Endothelial cell of umbilical vein (primary cell): ENCODE measurements at regions not wholly inside any gene's neighbourhood (a gene's known extent, or its start where the extent isn't known, plus 50 kb on each side); places are given as distances from the start of the nearest gene placed in this dataset.

Experiments
- BruUV-seq: library from RNA; stranded (reverse); fragments of 400-500 nt; replicated peaks from 2 replicates; lab custom pipeline; 2021; lab: Mats Ljungman, UMichigan
- CTCF ChIA-PET: fragments of 300-600, 350-600 bp; sonication (Branson Sonifier 250); formaldehyde crosslinking; loops from one replicate; lab custom pipeline; 2021; ENCODE audit warnings: antibody characterized with exemption, inconsistent platforms; lab: Charles Lee
- POLR2A ChIA-PET: fragments of 300-600, 350-600 bp; sonication (Branson Sonifier 250); formaldehyde crosslinking; loops from one replicate; lab custom pipeline; 2021; ENCODE audit warnings: antibody characterized with exemption, inconsistent platforms; lab: Charles Lee
- DNase-seq: peaks from one replicate; pipeline ENCODE4 v3.0.0-alpha.2; 2011; ENCODE audit warnings: low read depth, low spot score
- FAIRE-seq: peaks from 2 replicates; lab custom pipeline; 2011; peaks lifted over from hg19 to GRCh38; lab: Jason Lieb, UNC
- H2AFZ ChIP-seq: 2 replicates; pipeline ENCODE4 v1.6.0; 2012; ENCODE audit warnings: low read depth, low read length, control low read depth, inconsistent platforms
- H3K27ac ChIP-seq: 2 replicates; pipeline ENCODE4 v1.5.1; 2011; ENCODE audit warnings: low read depth, mild to moderate bottlenecking, control low read depth, low read length, moderate library complexity; ENCODE audit not compliant: insufficient read depth
- H3K27me3 ChIP-seq, 2 experiments: 2 replicates each; pipeline versions ENCODE4 v1.6.0 to v1.6.1; 2011; ENCODE audit warnings: low read length in 2 of 2, mixed read lengths in 1 of 2; ENCODE audit not compliant: control insufficient read depth in 2 of 2, insufficient read depth in 2 of 2
- H3K36me3 ChIP-seq, 2 experiments: 2 replicates in 1 of 2; 3 replicates in 1 of 2; pipeline ENCODE4 v1.5.1; 2011; ENCODE audit warnings: low read length in 2 of 2, mild to moderate bottlenecking in 1 of 2, moderate library complexity in 1 of 2; ENCODE audit not compliant: control insufficient read depth in 2 of 2, insufficient read depth in 2 of 2; ENCODE audit errors: extremely low read depth in 1 of 2
- H3K4me1 ChIP-seq: 3 replicates; pipeline ENCODE4 v1.5.1; 2011; ENCODE audit warnings: mild to moderate bottlenecking, low read length; ENCODE audit not compliant: control insufficient read depth, insufficient read depth; ENCODE audit errors: extremely low read depth
- H3K4me2 ChIP-seq: 2 replicates; pipeline ENCODE4 v1.6.1; 2011; ENCODE audit warnings: low read length, control low read depth, mixed read lengths; ENCODE audit not compliant: insufficient read depth
- H3K4me3 ChIP-seq, 3 experiments: fragments of 200-600 bp in 1 of 3; sonication (generic), shearing (Covaris generic) in 1 of 3; replicated peaks in 1 of 3; 2 replicates each; pipeline ENCODE4 v1.5.1; 2011 to 2016; ENCODE audit warnings: control low read depth in 3 of 3, low read length in 3 of 3, mild to moderate bottlenecking in 2 of 3, inconsistent platforms in 1 of 3, low read depth in 1 of 3, moderate library complexity in 1 of 3; ENCODE audit not compliant: insufficient read depth in 1 of 3
- H3K79me2 ChIP-seq: 2 replicates; pipeline ENCODE4 v1.6.0; 2012; ENCODE audit warnings: low read length, inconsistent platforms; ENCODE audit not compliant: control insufficient read depth, insufficient read depth
- H3K9ac ChIP-seq: replicated peaks from 2 replicates; pipeline ENCODE3; 2011; ENCODE audit warnings: low read length, control low read depth; ENCODE audit not compliant: insufficient read depth; ENCODE audit errors: extremely low read depth
- H3K9me1 ChIP-seq: replicated peaks from 3 replicates; pipeline ENCODE4 v1.6.0; 2011; ENCODE audit warnings: mild to moderate bottlenecking, low read length; ENCODE audit not compliant: control insufficient read depth, insufficient read depth; ENCODE audit errors: extremely low read depth
- H3K9me3 ChIP-seq: replicated peaks from 2 replicates; pipeline ENCODE4 v1.5.1; 2012; ENCODE audit warnings: low read length, inconsistent platforms; ENCODE audit not compliant: control insufficient read depth, insufficient read depth
- H4K20me1 ChIP-seq: replicated peaks from 2 replicates; pipeline ENCODE3; 2011; ENCODE audit warnings: mild to moderate bottlenecking, low read length; ENCODE audit not compliant: control insufficient read depth, insufficient read depth; ENCODE audit errors: extremely low read depth
- EZH2 ChIP-seq: IDR thresholded peaks from 2 replicates; pipeline ENCODE4 v1.6.1; 2012; ENCODE audit warnings: borderline replicate concordance, low read depth, mild to moderate bottlenecking, moderate library complexity, low read length, inconsistent platforms; ENCODE audit not compliant: severe bottlenecking
- FOS ChIP-seq: IDR thresholded peaks from 2 replicates; pipeline ENCODE4 v1.6.1; 2011; ENCODE audit warnings: mild to moderate bottlenecking, low read length, moderate library complexity, borderline replicate concordance; ENCODE audit not compliant: insufficient read depth
- GATA2 ChIP-seq: IDR thresholded peaks from 2 replicates; pipeline ENCODE4 v1.7.0; 2011; ENCODE audit warnings: low read depth, mild to moderate bottlenecking, moderate library complexity, mixed read lengths, low read length; ENCODE audit not compliant: insufficient read length, insufficient read depth
- JUN ChIP-seq: IDR thresholded peaks from 2 replicates; pipeline ENCODE4 v1.6.1; 2011; ENCODE audit warnings: borderline replicate concordance, low read depth; ENCODE audit not compliant: insufficient read length, insufficient read depth
- MYC ChIP-seq: IDR thresholded peaks from one replicate; pipeline ENCODE4 v1.6.1; 2011; ENCODE audit warnings: mild to moderate bottlenecking, low read depth, low read length
- POLR2A ChIP-seq: IDR thresholded peaks from 2 replicates; pipeline ENCODE4 v1.6.1; 2012; ENCODE audit warnings: low read depth, mild to moderate bottlenecking, control low read depth, low read length
- POLR2AphosphoS5 ChIP-seq: IDR thresholded peaks from 2 replicates; pipeline ENCODE4 v1.6.1; 2012; ENCODE audit warnings: low read depth, mild to moderate bottlenecking, control low read depth, low read length, moderate library complexity; ENCODE audit not compliant: insufficient read depth
- dilution Hi-C: fragments of 300-500 bp; cut with MboI; formaldehyde crosslinking; loops from one replicate; pipeline ENCODE4 v1.15.0; 2019; ENCODE audit warnings: low sequenced_read_pairs; ENCODE audit not compliant: extremely low pct_ligation_motif_present
- intact Hi-C: fragments of 100-400 bp; cut with micrococcal nuclease; formaldehyde crosslinking; loops from one replicate; pipeline ENCODE4 v1.10.0; 2022
- TF ChIP-seq, protein P1 (sequence below), 2 donors: IDR thresholded peaks; 1 replicate in 1 of 2; 2 replicates in 1 of 2; pipeline ENCODE4 v1.5.1; 2011; ENCODE audit warnings: low read length in 2 of 2, mild to moderate bottlenecking in 2 of 2, moderate library complexity in 2 of 2, control low read depth in 1 of 2, inconsistent platforms in 1 of 2, low read depth in 1 of 2; ENCODE audit not compliant: insufficient read depth in 1 of 2; ENCODE audit errors: extremely low read depth in 1 of 2
- TF ChIP-seq, protein P2 (sequence below): IDR thresholded peaks from 2 replicates; pipeline ENCODE4 v1.6.1; 2011; ENCODE audit not compliant: insufficient read depth, insufficient read length

DNA sequence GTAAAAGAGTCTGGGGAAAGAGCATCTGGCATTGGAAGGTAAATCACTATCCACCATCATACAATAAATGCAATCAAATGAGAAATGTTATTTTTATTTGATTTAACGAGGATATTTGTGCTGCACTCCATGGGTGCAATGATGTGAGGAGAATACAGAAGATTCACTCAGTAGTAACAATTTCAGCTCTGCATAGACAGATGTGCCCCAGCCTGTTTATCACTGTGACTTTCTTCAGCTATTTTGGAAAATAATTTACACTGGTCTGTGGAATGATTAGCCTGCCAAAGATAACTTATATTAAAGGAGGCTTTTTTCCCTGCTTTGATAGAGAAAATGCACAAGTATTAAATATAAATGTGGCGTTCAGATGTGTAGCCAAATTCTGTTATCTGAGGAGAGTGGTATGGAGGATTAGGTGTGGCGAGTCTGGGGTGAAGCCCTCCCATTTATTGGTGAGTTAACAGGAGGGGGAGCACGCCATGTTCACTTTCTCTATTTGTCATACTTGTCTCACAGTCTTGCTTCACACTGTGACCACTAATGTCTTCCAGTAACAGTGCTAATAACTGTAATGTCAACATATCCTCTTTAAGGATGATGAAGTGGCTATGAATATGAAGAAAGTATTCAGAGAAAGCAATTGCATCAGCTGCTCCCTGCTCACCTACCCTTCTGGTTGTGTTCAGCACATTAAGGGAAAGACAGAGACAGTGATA lies 645.6 kb downstream of the MMUT start:
- no peaks in the 10 kb centered on the region for H3K27me3 ChIP-seq
- no TSS peak for BruUV-seq
- H3K9me3 ChIP-seq: no peaks in the 10 kb centered on the region
- no peaks in the 10 kb centered on the region for H3K79me2 ChIP-seq
- intact Hi-C loops (no loop called here), dilution Hi-C loops (no loop called here)
- no peak overlapping the region for H2AFZ ChIP-seq
- no peak overlapping the region for H3K4me3 ChIP-seq
- no peak overlapping the region for H3K9ac ChIP-seq
- no peak for FAIRE-seq
- no peak overlapping the region for H3K27ac ChIP-seq
- no peaks in the 10 kb centered on the region for H3K4me1 ChIP-seq
- no peak for DNase-seq
- ChIA-PET CTCF (no interaction called here), POLR2A (no interaction called here)
- H3K4me2 ChIP-seq: no peak overlapping the region
- TF ChIP-seq MYC (no peak), JUN (no peak), EZH2 (no peak), FOS (no peak), POLR2A (no peak), POLR2AphosphoS5 (no peak), GATA2 (no peak)
- TF ChIP-seq, protein P1, sequence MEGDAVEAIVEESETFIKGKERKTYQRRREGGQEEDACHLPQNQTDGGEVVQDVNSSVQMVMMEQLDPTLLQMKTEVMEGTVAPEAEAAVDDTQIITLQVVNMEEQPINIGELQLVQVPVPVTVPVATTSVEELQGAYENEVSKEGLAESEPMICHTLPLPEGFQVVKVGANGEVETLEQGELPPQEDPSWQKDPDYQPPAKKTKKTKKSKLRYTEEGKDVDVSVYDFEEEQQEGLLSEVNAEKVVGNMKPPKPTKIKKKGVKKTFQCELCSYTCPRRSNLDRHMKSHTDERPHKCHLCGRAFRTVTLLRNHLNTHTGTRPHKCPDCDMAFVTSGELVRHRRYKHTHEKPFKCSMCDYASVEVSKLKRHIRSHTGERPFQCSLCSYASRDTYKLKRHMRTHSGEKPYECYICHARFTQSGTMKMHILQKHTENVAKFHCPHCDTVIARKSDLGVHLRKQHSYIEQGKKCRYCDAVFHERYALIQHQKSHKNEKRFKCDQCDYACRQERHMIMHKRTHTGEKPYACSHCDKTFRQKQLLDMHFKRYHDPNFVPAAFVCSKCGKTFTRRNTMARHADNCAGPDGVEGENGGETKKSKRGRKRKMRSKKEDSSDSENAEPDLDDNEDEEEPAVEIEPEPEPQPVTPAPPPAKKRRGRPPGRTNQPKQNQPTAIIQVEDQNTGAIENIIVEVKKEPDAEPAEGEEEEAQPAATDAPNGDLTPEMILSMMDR (IDR thresholded peaks at IDR 0.05; ENCODE audit: extremely low read depth in 1 of 2, insufficient read depth in 1 of 2, low read depth in 1 of 2, low read length in 2 of 2): no peak
- TF ChIP-seq, protein P2, sequence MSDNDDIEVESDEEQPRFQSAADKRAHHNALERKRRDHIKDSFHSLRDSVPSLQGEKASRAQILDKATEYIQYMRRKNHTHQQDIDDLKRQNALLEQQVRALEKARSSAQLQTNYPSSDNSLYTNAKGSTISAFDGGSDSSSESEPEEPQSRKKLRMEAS: no peak
- H3K9me1 ChIP-seq: no peaks in the 10 kb centered on the region
- no peaks in the 10 kb centered on the region for H3K36me3 ChIP-seq
- no peaks in the 10 kb centered on the region for H4K20me1 ChIP-seq
